Natural killer cell treated with Interleukin-12 subunit alpha and Interleukin-12 subunit beta and Interleukin-15 and Interleukin-18, amount 100 ng/mL, for 72 hours (primary cell): ENCODE measurements at regions not wholly inside any gene's neighbourhood (a gene's known extent, or its start where the extent isn't known, plus 50 kb on each side); places are given as distances from the start of the nearest gene placed in this dataset.

Experiments
- ATAC-seq, 2 donors: fragments of 150-1000 bp; cut with Tn5 transposase in 1 of 2; sonication (Bioruptor Pico), chemical (Tn5 transposase) in 1 of 2; 2 replicates each; pipeline ENCODE4 v1.10.0; 2021
- DNase-seq: peaks from one replicate; pipeline ENCODE4 v3.0.0; 2022; ENCODE audit warnings: low spot score
- H3K27ac Mint-ChIP-seq, 2 donors: 1 replicate in 1 of 2; 2 replicates in 1 of 2; pipeline ENCODE4 v1.8.0; 2022; ENCODE audit warnings: mixed read lengths in 2 of 2, mild to moderate bottlenecking in 1 of 2, moderate library complexity in 1 of 2
- H3K27me3 Mint-ChIP-seq, 2 donors: 1 replicate in 1 of 2; 2 replicates in 1 of 2; pipeline ENCODE4 v1.8.0; 2022; ENCODE audit warnings: mixed read lengths in 2 of 2
- H3K36me3 Mint-ChIP-seq: one replicate; pipeline ENCODE4 v1.8.0; 2022; ENCODE audit warnings: mixed read lengths
- H3K4me1 Mint-ChIP-seq, 2 donors: 1 replicate in 1 of 2; 2 replicates in 1 of 2; pipeline ENCODE4 v1.8.0; 2022; ENCODE audit warnings: low read depth in 2 of 2, mixed read lengths in 2 of 2, mild to moderate bottlenecking in 1 of 2
- H3K4me3 Mint-ChIP-seq: one replicate; pipeline ENCODE4 v1.8.0; 2022; ENCODE audit warnings: mixed read lengths
- H3K9me3 Mint-ChIP-seq: 2 replicates; pipeline ENCODE4 v1.8.0; 2022; ENCODE audit warnings: mixed read lengths

DNA sequence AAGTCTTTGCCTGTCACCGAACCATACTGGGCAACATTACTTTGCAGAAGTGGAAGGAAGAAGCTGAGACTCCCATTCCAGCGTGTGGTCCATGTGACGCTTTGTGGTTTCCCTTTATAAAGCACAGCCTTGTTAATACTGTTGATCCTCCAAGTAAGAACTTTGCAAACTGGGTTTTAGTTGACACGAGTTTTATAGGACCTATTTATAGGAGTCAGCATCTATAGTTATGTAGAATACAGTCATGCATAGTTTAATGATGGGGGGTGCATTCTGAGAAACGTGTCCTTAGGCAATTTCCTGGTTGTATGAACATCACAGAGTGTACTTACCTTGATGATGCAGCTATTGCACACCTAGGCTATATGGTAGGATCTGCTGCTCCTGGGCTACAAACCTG is 1879.4 kb upstream of the TENM3 start:
- no peak for ATAC-seq

DNA sequence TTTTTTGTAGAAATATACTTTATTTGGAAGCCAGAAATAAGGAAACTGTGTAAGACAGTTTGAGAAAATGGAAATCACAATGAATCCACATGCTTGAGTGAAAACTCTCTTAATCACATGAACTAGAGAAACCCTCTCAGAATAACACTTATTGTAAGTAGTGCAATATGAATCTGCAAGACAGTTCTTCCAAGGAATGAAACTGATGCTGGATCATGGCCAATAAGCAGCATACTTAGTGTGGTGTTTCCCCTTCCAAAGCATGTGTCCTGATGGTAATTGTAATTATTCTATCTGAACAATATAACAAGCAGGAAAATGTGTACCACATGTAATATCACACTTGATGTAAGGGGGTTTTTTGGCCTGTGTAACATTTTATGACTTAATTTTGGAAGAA is 1870.5 kb upstream of the TENM3 start:
- Mint-ChIP-seq H3K4me3 (no peak overlapping the region), H3K4me1 (no peaks in the 10 kb centered on the region), H3K9me3 (peaks cover 4% of the 10 kb centered on the region), H3K36me3 (no peaks in the 10 kb centered on the region), H3K27me3 (no peaks in the 10 kb centered on the region), H3K27ac (no peak overlapping the region)
- DNase-seq (no peak), ATAC-seq (no peak)

More for the DNA sequence above, 1879.4 kb upstream of the TENM3 start:
- no peaks in the 10 kb centered on the region for H3K4me1 Mint-ChIP-seq
- DNase-seq, result no peak
- no peak overlapping the region for H3K4me3 Mint-ChIP-seq
- peaks cover 4% of the 10 kb centered on the region for H3K36me3 Mint-ChIP-seq
- peaks cover 9% of the 10 kb centered on the region for H3K9me3 Mint-ChIP-seq
- no peaks in the 10 kb centered on the region for H3K27me3 Mint-ChIP-seq
- H3K27ac Mint-ChIP-seq, result no peak overlapping the region

DNA sequence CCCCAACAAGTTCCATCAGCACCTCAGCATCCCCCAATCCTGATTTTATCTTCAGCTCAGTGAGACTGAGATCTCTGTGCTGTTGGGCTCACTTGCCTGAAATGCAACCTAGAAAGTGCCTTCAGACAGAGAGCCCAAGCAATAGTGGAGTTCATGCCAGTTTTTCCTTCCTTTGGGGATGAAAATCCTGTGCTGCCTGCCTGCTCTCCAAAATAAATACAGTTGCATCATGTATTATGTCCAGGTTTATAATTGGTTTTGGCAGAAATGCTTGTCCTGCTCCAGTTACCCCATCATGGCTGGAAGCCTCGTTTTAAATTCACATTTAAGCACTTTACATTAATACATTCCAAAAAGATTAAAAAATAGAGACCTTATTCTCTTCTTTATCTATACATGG is 1865.5 kb upstream of the TENM3 start:
- Mint-ChIP-seq H3K4me1 (no peaks in the 10 kb centered on the region), H3K4me3 (no peak overlapping the region), H3K27me3 (no peaks in the 10 kb centered on the region), H3K9me3 (no peaks in the 10 kb centered on the region), H3K36me3 (no peaks in the 10 kb centered on the region), H3K27ac (no peak overlapping the region)
- ATAC-seq, result no peak
- no peak for DNase-seq

GRCh38 chr4:180380733-180381132 is 1862.5 kb upstream of the TENM3 start:
- Mint-ChIP-seq H3K27me3 (no peaks in the 10 kb centered on the region), H3K27ac (no peak overlapping the region), H3K4me3 (no peak overlapping the region), H3K36me3 (no peaks in the 10 kb centered on the region), H3K9me3 (peaks cover 8% of the 10 kb centered on the region), H3K4me1 (no peaks in the 10 kb centered on the region)
- no peak for DNase-seq
- ATAC-seq, result no peak

GRCh38 chr4:180391613-180392012 is 1851.6 kb upstream of the TENM3 start:
- Mint-ChIP-seq H3K27me3 (no peaks in the 10 kb centered on the region), H3K9me3 (peaks cover 7% of the 10 kb centered on the region), H3K4me1 (no peaks in the 10 kb centered on the region), H3K4me3 (no peak overlapping the region), H3K36me3 (no peaks in the 10 kb centered on the region), H3K27ac (no peak overlapping the region)
- peak in 1 of 2 donors; percentile 33 for ATAC-seq
- DNase-seq, result no peak

- Mint-ChIP-seq H3K36me3 (no peaks in the 10 kb centered on the region), H3K27ac (no peak overlapping the region), H3K4me3 (no peak overlapping the region), H3K4me1 (no peaks in the 10 kb centered on the region), H3K27me3 (no peaks in the 10 kb centered on the region), H3K9me3 (peaks cover 14% of the 10 kb centered on the region)
- DNase-seq (no peak), ATAC-seq (no peak)
These were observed 1848.9 kb upstream of the TENM3 start for GRCh38 chr4:180394312-180394711.

DNA sequence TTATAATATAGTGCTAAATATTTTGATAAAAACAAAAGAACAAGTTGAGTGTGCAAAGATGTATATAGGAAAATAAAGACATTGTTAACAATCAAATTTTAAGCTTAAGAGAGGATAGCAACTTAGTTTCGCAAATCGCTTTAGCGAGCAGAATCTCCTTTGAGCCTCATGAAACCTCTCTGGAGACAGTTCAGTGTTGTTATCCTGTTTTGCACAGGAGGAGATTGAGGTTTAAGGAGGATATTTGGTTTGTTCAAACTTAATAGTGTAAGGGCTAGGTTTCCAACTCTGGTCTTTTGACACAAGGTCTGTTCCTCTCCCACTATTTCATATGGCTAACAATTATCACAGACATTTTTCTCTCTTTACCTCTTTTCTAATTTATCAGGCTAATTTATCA is 1848.5 kb upstream of the TENM3 start:
- Mint-ChIP-seq H3K4me3 (no peak overlapping the region), H3K27ac (no peak overlapping the region)
- ATAC-seq, result no peak

GRCh38 chr4:180398564-180398963 is 1844.6 kb upstream of the TENM3 start:
- Mint-ChIP-seq H3K27me3 (no peaks in the 10 kb centered on the region), H3K4me1 (no peaks in the 10 kb centered on the region), H3K9me3 (peaks cover 27% of the 10 kb centered on the region), H3K4me3 (no peak overlapping the region), H3K27ac (no peak overlapping the region), H3K36me3 (peaks cover 14% of the 10 kb centered on the region)
- no peak for ATAC-seq
- no peak for DNase-seq

More for the DNA sequence above, 1848.5 kb upstream of the TENM3 start:
- no peak for DNase-seq
- no peaks in the 10 kb centered on the region for H3K4me1 Mint-ChIP-seq
- H3K27me3 Mint-ChIP-seq, result no peaks in the 10 kb centered on the region
- H3K9me3 Mint-ChIP-seq, result peaks cover 16% of the 10 kb centered on the region
- no peaks in the 10 kb centered on the region for H3K36me3 Mint-ChIP-seq

DNA sequence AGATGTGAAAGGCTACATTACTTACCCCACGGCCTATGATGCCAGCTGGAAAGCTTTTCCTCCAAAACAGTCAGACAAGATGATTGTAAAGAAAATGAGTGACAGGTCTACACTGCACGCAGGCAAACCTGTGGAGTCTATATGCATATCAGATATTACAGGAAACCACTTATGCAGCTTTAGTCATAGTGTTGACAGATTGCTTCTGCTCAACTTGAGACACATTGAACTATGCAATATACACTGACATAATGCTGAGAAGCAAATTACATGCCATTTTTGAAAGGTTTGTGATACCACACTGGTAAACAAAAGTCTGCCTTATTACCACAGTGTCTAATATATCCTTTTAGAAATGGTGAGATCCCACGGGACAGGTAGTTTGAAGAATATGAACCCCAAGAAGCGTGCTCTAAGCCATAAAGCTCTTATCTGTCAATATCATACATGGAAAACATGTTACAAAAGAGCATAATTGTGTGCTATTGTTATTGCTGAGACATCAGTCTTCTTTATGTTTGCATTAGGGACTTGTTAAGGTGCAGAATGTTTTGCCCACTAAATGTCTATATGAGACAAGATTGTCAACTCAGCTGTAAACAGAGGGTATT is 1835.8 kb upstream of the TENM3 start:
- DNase-seq (no peak), ATAC-seq (no peak)
- H3K9me3 Mint-ChIP-seq, result peaks cover 12% of the 10 kb centered on the region
- no peaks in the 10 kb centered on the region for H3K4me1 Mint-ChIP-seq
- H3K27ac Mint-ChIP-seq, result no peak overlapping the region
- H3K4me3 Mint-ChIP-seq, result no peak overlapping the region
- H3K27me3 Mint-ChIP-seq, result no peaks in the 10 kb centered on the region
- H3K36me3 Mint-ChIP-seq, result peaks cover 13% of the 10 kb centered on the region

DNA sequence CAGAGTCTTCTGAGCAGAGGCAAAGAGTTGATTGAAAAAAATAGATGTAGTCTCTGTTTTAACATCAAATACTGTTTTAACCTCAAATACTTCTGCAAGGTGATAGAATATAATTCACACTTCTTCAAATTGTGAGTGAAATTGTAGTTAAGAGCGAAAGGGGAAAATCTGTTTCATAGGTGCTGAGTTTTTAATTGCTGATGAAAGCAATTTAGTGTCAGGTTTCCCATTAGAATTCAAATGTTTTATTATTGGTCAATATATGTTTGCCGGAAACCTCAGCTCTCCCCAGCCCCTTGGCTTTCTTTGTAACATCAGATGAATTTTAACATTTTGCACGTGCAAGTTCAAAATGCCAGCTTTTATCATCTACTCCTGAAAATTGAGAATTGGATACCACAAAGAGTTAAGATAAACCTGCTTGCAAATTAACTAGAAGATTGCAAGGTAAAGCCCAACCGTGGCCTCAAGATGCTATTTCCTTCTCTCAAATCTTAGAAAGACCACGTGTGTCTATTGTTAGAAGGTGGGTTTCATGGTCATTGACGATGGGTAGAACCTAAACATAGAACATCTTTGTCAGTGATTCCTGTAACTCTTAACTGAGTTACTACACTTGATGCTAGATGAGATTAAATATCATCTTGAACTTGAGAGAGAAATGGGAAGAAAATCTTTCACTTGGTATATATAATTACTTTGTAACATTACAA is 1824.2 kb upstream of the TENM3 start:
- Mint-ChIP-seq H3K4me1 (no peaks in the 10 kb centered on the region), H3K27ac (no peak overlapping the region), H3K27me3 (no peaks in the 10 kb centered on the region), H3K36me3 (no peaks in the 10 kb centered on the region), H3K4me3 (no peak overlapping the region), H3K9me3 (peaks cover 19% of the 10 kb centered on the region)
- ATAC-seq (no peak), DNase-seq (no peak)

GRCh38 chr4:180422989-180423711 is 1820.1 kb upstream of the TENM3 start:
- no peaks in the 10 kb centered on the region for H3K27me3 Mint-ChIP-seq
- no peaks in the 10 kb centered on the region for H3K4me1 Mint-ChIP-seq
- no peaks in the 10 kb centered on the region for H3K36me3 Mint-ChIP-seq
- ATAC-seq, result no peak
- peaks cover 7% of the 10 kb centered on the region for H3K9me3 Mint-ChIP-seq
- DNase-seq, result no peak
- no peak overlapping the region for H3K27ac Mint-ChIP-seq
- H3K4me3 Mint-ChIP-seq, result no peak overlapping the region

DNA sequence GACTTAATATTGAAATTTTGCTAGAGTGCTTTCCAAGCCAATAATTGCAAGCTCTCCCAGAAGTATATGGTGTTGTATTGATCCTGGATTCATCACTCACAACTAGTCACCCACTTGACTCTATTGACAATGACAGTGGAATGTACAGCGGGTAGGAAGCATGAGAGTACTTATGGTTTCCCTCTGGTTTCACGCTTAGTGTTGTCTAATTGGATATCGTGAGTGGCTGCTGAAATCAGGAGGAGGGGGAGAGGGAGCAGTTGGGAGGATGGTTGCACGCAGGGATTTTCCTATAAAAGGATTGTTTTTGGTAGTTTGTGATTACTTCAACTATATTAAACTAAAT is 1819.5 kb upstream of the TENM3 start:
- Mint-ChIP-seq H3K27me3 (no peaks in the 10 kb centered on the region), H3K9me3 (peaks cover 4% of the 10 kb centered on the region), H3K4me1 (no peaks in the 10 kb centered on the region), H3K4me3 (no peak overlapping the region), H3K36me3 (no peaks in the 10 kb centered on the region), H3K27ac (no peak overlapping the region)
- no peak for DNase-seq
- ATAC-seq, result no peak

GRCh38 chr4:180426938-180427337 is 1816.3 kb upstream of the TENM3 start:
- Mint-ChIP-seq H3K27me3 (no peaks in the 10 kb centered on the region), H3K4me1 (no peaks in the 10 kb centered on the region), H3K27ac (no peak overlapping the region), H3K4me3 (no peak overlapping the region), H3K9me3 (peaks cover 2% of the 10 kb centered on the region), H3K36me3 (no peaks in the 10 kb centered on the region)
- no peak for ATAC-seq
- no peak for DNase-seq

DNA sequence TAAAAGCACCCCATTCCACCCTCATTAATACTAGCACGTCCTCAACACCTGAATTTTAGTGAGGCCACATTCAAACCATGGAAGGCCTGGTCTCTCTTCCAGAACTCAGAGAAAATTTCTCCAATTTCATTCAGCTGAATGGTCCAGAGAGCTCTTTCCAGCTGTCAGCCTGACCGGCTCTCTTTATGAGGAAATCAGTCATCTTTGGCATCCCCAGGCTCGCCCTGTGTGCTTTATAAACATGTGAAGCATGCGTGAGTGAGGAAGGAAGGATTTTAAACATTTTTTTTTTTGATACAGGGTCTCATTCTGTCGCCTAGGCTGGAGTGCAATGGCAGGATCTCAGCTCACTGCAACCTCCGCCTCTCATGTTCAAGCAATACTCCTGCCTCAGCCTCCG is 1812.9 kb upstream of the TENM3 start:
- Mint-ChIP-seq H3K9me3 (no peaks in the 10 kb centered on the region), H3K4me1 (no peaks in the 10 kb centered on the region), H3K4me3 (no peak overlapping the region), H3K27me3 (no peaks in the 10 kb centered on the region), H3K36me3 (no peaks in the 10 kb centered on the region), H3K27ac (no peak overlapping the region)
- ATAC-seq, result no peak
- DNase-seq, result no peak
